ENCODE measurements at regions not wholly inside any gene's neighbourhood (a gene's known extent, or its start where the extent isn't known, plus 50 kb on each side); places are given as distances from the start of the nearest gene placed in this dataset.

DNA sequence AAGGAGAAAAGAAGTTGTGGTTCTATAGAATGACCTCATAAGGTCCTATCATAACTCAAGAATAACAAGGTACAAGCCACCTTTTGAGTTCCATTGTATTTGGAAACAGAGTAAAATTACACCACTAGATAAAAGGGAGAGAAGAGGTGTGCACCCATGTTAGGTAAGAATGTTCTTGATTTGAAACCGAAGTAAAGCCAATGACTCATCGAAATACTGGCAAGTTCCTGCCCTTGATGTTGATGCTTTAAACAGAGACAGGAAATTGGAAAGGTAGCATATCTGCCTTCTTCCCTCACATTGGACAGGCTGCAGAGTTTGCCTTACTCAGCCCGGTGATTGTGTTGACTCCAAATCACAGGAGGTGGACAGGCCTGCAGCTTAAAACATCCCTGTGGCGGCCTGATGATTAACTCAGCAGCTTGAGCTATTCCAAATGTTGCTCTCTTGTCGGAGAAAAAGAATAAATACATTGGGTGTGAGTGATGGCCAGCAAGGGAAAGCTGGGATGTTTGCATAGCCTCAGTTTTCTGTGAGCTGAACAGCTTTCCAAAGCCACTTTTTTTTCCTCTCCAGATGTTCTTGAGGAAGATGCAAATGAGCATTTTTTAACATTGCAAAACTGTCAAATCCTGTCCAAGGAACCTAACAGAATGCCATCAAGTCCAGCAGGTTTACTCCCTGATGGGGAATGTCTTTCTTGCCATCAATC, 321.1 kb downstream of the NKX6-1 start:
- TF ChIP-seq, protein P1, sequence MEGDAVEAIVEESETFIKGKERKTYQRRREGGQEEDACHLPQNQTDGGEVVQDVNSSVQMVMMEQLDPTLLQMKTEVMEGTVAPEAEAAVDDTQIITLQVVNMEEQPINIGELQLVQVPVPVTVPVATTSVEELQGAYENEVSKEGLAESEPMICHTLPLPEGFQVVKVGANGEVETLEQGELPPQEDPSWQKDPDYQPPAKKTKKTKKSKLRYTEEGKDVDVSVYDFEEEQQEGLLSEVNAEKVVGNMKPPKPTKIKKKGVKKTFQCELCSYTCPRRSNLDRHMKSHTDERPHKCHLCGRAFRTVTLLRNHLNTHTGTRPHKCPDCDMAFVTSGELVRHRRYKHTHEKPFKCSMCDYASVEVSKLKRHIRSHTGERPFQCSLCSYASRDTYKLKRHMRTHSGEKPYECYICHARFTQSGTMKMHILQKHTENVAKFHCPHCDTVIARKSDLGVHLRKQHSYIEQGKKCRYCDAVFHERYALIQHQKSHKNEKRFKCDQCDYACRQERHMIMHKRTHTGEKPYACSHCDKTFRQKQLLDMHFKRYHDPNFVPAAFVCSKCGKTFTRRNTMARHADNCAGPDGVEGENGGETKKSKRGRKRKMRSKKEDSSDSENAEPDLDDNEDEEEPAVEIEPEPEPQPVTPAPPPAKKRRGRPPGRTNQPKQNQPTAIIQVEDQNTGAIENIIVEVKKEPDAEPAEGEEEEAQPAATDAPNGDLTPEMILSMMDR (IDR thresholded peaks at IDR 0.05; ENCODE audit: insufficient read depth, low read length, poor library complexity, severe bottlenecking), result no peak
- no peak for TF ChIP-seq EZH2phosphoT487 (conservative IDR thresholded peaks at IDR 0.05; ENCODE audit: low read length)

Data from SU-DHL-6 (cell line).